Left ventricle myocardium inferior (tissue), 1 donor: ENCODE measurements at regions not wholly inside any gene's neighbourhood (a gene's known extent, or its start where the extent isn't known, plus 50 kb on each side); places are given as distances from the start of the nearest gene placed in this dataset.

ENCODE experiments used
- DNase-seq: peaks from one replicate; pipeline ENCODE4 v3.0.0-alpha.2; 2020
- H3K27ac ChIP-seq: fragments of 200-600 bp; replicated peaks from 2 replicates; pipeline ENCODE4 v1.8.0; 2021
- H3K27me3 ChIP-seq: fragments of 200-600 bp; 2 replicates; pipeline ENCODE4 v1.8.0; 2021; ENCODE audit warnings: low read depth
- H3K36me3 ChIP-seq: fragments of 200-600 bp; 2 replicates; pipeline ENCODE4 v1.8.0; 2021
- H3K4me1 ChIP-seq: fragments of 200-600 bp; 2 replicates; pipeline ENCODE4 v1.8.0; 2021
- H3K4me3 ChIP-seq: fragments of 200-600 bp; 2 replicates; pipeline ENCODE4 v1.8.0; 2021; ENCODE audit warnings: mild to moderate bottlenecking, moderate library complexity
- H3K9me3 ChIP-seq: fragments of 200-600 bp; replicated peaks from 2 replicates; pipeline ENCODE4 v1.8.0; 2021
- intact Hi-C: fragments of 100-400 bp; cut with micrococcal nuclease; formaldehyde crosslinking; loops from one replicate; pipeline ENCODE4 v1.11.0; 2022
- TF ChIP-seq, protein P1 (sequence below): fragments of 200-600 bp; IDR thresholded peaks from 2 replicates; pipeline ENCODE4 v1.8.0; 2021; ENCODE audit warnings: antibody characterized with exemption, mild to moderate bottlenecking, borderline replicate concordance
- donor health status: DM: no; HTN: yes; CAD: no; lungs with severe emphysema.

DNA sequence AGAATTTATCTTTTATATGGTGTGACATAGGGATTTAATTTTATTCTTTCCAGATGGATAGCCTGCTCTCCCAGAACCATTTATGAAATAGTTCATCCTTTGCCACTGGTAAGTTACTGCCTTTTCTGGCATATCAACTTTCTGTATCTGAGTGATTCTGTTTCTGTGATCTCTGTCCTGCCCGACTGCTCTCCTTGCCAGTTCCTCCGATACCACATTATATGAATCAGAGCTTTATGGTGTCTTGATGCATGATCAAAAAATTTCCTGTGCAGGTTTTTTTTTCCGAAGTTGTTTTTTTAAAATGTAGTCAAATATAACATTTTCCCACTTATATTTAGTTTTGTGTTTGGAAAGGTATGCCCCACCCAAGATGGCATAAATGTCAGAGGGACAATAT, 242.5 kb downstream of the CYP26B1 start:
- intact Hi-C loops: no loop called here
- TF ChIP-seq, protein P1, sequence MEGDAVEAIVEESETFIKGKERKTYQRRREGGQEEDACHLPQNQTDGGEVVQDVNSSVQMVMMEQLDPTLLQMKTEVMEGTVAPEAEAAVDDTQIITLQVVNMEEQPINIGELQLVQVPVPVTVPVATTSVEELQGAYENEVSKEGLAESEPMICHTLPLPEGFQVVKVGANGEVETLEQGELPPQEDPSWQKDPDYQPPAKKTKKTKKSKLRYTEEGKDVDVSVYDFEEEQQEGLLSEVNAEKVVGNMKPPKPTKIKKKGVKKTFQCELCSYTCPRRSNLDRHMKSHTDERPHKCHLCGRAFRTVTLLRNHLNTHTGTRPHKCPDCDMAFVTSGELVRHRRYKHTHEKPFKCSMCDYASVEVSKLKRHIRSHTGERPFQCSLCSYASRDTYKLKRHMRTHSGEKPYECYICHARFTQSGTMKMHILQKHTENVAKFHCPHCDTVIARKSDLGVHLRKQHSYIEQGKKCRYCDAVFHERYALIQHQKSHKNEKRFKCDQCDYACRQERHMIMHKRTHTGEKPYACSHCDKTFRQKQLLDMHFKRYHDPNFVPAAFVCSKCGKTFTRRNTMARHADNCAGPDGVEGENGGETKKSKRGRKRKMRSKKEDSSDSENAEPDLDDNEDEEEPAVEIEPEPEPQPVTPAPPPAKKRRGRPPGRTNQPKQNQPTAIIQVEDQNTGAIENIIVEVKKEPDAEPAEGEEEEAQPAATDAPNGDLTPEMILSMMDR: no peak
- no peaks in the 10 kb centered on the region for H3K4me1 ChIP-seq

DNA sequence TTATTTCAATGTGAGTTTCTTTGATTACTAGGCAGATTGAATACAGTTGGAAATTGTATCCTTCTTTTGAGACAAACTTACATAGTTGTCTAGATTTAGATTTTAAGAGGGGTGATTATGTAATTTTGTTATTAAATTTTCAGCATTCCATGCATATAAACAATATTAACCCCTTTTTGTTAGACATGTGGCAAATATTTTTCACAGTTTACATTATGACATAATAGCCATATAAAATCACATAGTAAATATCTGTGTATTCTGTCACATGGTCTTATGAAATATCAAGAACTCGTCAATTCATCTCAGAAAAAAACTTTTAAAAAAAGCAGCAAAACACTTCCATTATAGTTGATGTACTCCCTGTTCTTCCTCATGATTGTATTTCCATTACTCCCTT, 243.8 kb downstream of the CYP26B1 start:
- intact Hi-C loops: no loop called here
- Histone ChIP-seq H3K9me3 (no peaks in the 10 kb centered on the region), H3K27me3 (peaks cover 28% of the 10 kb centered on the region), H3K27ac (no peak overlapping the region), H3K36me3 (no peaks in the 10 kb centered on the region), H3K4me1 (no peaks in the 10 kb centered on the region), H3K4me3 (no peak overlapping the region)
- TF ChIP-seq, protein P1: no peak
- DNase-seq: no peak

More for the DNA sequence above, 242.5 kb downstream of the CYP26B1 start:
- no peak for DNase-seq
- no peaks in the 10 kb centered on the region for H3K36me3 ChIP-seq
- H3K27me3 ChIP-seq: peaks cover 28% of the 10 kb centered on the region
- no peak overlapping the region for H3K4me3 ChIP-seq
- H3K9me3 ChIP-seq: peaks cover 11% of the 10 kb centered on the region
- H3K27ac ChIP-seq: no peak overlapping the region

DNA sequence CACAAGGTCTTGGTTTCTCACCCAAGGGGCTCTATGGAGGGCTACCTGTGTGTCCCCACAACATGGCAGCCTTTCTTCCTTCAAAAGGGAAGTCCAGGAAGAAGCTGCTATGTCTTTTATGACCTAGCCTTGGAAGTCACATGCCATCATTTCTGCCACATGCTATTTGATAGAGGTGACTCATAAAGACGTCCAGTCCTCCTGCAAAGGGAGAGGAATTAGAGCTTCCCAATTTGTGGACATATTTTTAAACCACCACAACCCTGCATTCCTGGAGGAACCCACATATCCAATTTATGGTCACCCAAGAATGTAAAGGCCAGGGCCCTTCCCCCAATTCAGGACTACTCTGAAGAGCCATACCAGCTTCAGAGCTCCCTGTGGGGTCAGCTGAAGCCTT, 246.2 kb downstream of the CYP26B1 start:
- Histone ChIP-seq H3K27me3 (peaks cover 15% of the 10 kb centered on the region), H3K4me1 (peaks cover 4% of the 10 kb centered on the region), H3K27ac (no peak overlapping the region), H3K9me3 (no peaks in the 10 kb centered on the region), H3K4me3 (no peak overlapping the region), H3K36me3 (no peaks in the 10 kb centered on the region)
- intact Hi-C loops: no loop called here
- TF ChIP-seq, protein P1: no peak
- DNase-seq: no peak

DNA sequence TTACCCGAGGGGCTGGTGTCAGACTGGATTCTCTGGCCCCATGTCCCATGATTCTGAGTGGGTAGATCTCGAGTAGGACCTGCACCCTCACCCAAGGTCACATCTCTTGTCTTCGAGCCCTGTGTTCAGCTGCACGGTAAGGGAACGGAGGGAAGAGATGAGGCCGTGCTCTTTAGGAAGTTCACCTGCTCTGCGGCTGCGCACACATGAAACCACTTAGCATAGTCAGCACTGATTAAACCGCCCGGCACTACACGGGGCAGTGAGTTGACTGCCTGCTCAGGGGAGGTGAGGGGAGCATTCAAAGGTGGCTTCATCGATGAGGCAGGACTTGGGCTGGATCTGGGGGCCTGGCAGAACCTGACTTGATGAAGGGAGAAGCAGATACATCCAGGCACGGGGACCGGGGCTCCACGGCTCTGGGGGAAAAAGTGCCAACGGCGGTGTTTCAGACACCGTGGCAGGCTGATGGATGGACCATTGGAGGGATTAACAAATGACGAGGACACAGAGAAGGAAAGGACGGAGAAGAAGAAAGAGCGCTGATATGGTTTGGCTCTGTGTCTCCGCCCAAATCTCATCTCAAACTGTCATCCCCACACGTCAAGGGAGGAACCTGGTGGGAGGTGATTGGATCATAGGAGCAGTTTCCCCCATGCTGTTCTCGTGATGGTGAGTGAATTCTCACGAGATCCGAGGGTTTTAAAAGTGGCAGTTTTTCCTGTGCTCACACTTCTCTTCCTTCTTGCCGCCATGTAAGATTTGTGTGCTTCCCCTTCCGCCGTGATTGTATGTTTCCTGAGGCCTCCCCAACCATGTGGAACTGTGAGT, 248.6 kb downstream of the CYP26B1 start:
- DNase-seq: no peak
- TF ChIP-seq, protein P1: no peak
- Histone ChIP-seq H3K9me3 (no peaks in the 10 kb centered on the region), H3K36me3 (no peaks in the 10 kb centered on the region), H3K27ac (no peak overlapping the region), H3K4me3 (no peak overlapping the region), H3K4me1 (peaks cover 4% of the 10 kb centered on the region), H3K27me3 (no peaks in the 10 kb centered on the region)
- intact Hi-C loops: no loop called here

DNA sequence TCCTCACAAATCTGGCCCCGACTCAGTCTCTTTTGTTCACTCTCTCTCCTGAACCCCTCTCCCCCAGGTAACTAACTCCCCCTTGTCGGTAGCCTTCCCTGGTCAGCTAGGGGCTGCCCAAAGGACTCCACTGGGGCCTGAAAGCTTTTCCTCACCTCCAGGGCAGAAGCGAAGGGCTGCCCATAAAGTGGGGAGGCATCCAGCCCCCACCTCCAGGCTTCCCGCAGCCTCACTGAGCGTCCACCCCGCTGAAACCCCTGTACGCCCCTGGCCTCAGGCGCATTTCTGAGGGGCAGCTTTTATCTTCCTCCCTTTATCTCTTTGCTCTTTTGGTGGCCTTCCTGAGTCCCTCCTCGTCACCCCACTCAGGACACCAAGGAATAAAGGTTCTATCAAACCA, 249.3 kb downstream of the CYP26B1 start:
- intact Hi-C loops: no loop called here
- DNase-seq: no peak

More for the DNA sequence above, 249.3 kb downstream of the CYP26B1 start:
- peaks cover 4% of the 10 kb centered on the region for H3K4me1 ChIP-seq
- H3K27ac ChIP-seq: no peak overlapping the region
- no peaks in the 10 kb centered on the region for H3K36me3 ChIP-seq
- H3K4me3 ChIP-seq: no peak overlapping the region
- no peaks in the 10 kb centered on the region for H3K9me3 ChIP-seq
- TF ChIP-seq, protein P1: no peak
- no peaks in the 10 kb centered on the region for H3K27me3 ChIP-seq
